Keratinocyte (primary cell): ENCODE measurements at regions not wholly inside any gene's neighbourhood (a gene's known extent, or its start where the extent isn't known, plus 50 kb on each side); places are given as distances from the start of the nearest gene placed in this dataset.

ENCODE experiments used
- DNase-seq: peaks from one replicate; pipeline ENCODE4 v3.0.0-alpha.2; 2011; ENCODE audit warnings: low read depth, missing footprints, low spot score
- FAIRE-seq: peaks from 2 replicates; lab custom pipeline; 2011; peaks lifted over from hg19 to GRCh38; lab: Jason Lieb, UNC
- H2AFZ ChIP-seq: 2 replicates; pipeline ENCODE4 v1.6.0; 2012; ENCODE audit warnings: low read length, control low read depth, inconsistent platforms; ENCODE audit not compliant: control insufficient read depth
- H3K27ac ChIP-seq: 2 replicates; pipeline ENCODE4 v1.5.1; 2011; ENCODE audit warnings: low read length; ENCODE audit not compliant: control insufficient read depth, insufficient read depth
- H3K27me3 ChIP-seq: 3 replicates; pipeline ENCODE4 v1.6.0; 2011; ENCODE audit warnings: low read length; ENCODE audit not compliant: control insufficient read depth, insufficient read depth; ENCODE audit errors: extremely low read depth
- H3K36me3 ChIP-seq, 2 experiments: 2 replicates in 1 of 2; 3 replicates in 1 of 2; pipeline ENCODE4 v1.5.1; 2011; ENCODE audit warnings: low read length in 2 of 2, mild to moderate bottlenecking in 1 of 2; ENCODE audit not compliant: control insufficient read depth in 2 of 2, insufficient read depth in 2 of 2; ENCODE audit errors: extremely low read depth in 1 of 2
- H3K4me1 ChIP-seq: 3 replicates; pipeline ENCODE4 v1.5.1; 2011; ENCODE audit warnings: low read length; ENCODE audit not compliant: control insufficient read depth, insufficient read depth; ENCODE audit errors: extremely low read depth
- H3K4me2 ChIP-seq: 3 replicates; pipeline ENCODE4 v1.6.0; 2011; ENCODE audit warnings: low read depth, low read length; ENCODE audit not compliant: control insufficient read depth, insufficient read depth; ENCODE audit errors: extremely low read depth
- H3K4me3 ChIP-seq, 3 experiments: fragments of 200-600 bp in 1 of 3; sonication (generic) in 1 of 3; 2 replicates in 2 of 3; 3 replicates in 1 of 3; pipeline ENCODE4 v1.5.1; 2011 to 2016; ENCODE audit warnings: low read length in 3 of 3, mild to moderate bottlenecking in 3 of 3, control low read depth in 2 of 3, inconsistent platforms in 1 of 3, low read depth in 1 of 3, mixed read lengths in 1 of 3, mixed run types in 1 of 3, moderate library complexity in 1 of 3; ENCODE audit not compliant: control insufficient read depth in 2 of 3, insufficient read depth in 2 of 3; ENCODE audit errors: extremely low read depth in 1 of 3
- H3K79me2 ChIP-seq: 2 replicates; pipeline ENCODE4 v1.6.0; 2012; ENCODE audit warnings: low read length; ENCODE audit not compliant: control insufficient read depth, insufficient read depth
- H3K9ac ChIP-seq: 3 replicates; pipeline ENCODE4 v1.6.0; 2011; ENCODE audit warnings: low read length; ENCODE audit not compliant: control insufficient read depth, insufficient read depth; ENCODE audit errors: extremely low read depth
- H3K9me1 ChIP-seq: 3 replicates; pipeline ENCODE4 v1.6.0; 2011; ENCODE audit warnings: low read length; ENCODE audit not compliant: control insufficient read depth, insufficient read depth; ENCODE audit errors: extremely low read depth
- H3K9me3 ChIP-seq: 2 replicates; pipeline ENCODE4 v1.5.1; 2012; ENCODE audit warnings: low read depth, low read length; ENCODE audit not compliant: control insufficient read depth
- H4K20me1 ChIP-seq: 3 replicates; pipeline ENCODE4 v1.6.0; 2011; ENCODE audit warnings: low read length; ENCODE audit not compliant: control insufficient read depth, insufficient read depth; ENCODE audit errors: extremely low read depth
- EZH2 ChIP-seq: IDR thresholded peaks from one replicate; pipeline ENCODE4 v1.6.1; 2012; ENCODE audit warnings: inconsistent platforms, mild to moderate bottlenecking, low read length, moderate library complexity
- dilution Hi-C: fragments of 300-500 bp; cut with MboI; formaldehyde crosslinking; loops from one replicate; pipeline ENCODE4 v1.7.0; 2020; ENCODE audit warnings: low sequenced_read_pairs; ENCODE audit not compliant: extremely low pct_ligation_motif_present
- TF ChIP-seq, protein P1 (sequence below), 3 experiments: IDR thresholded peaks in 1 of 3; conservative IDR thresholded peaks in 1 of 3; optimal IDR thresholded peaks in 1 of 3; 2 replicates in 2 of 3; 3 replicates in 1 of 3; pipeline versions ENCODE3 to v1.5.1; 2011; ENCODE audit warnings: low read length in 3 of 3, mild to moderate bottlenecking in 3 of 3, moderate library complexity in 2 of 3, control low read depth in 1 of 3, inconsistent platforms in 1 of 3; ENCODE audit not compliant: insufficient read depth in 2 of 3; ENCODE audit errors: extremely low read depth in 1 of 3

DNA sequence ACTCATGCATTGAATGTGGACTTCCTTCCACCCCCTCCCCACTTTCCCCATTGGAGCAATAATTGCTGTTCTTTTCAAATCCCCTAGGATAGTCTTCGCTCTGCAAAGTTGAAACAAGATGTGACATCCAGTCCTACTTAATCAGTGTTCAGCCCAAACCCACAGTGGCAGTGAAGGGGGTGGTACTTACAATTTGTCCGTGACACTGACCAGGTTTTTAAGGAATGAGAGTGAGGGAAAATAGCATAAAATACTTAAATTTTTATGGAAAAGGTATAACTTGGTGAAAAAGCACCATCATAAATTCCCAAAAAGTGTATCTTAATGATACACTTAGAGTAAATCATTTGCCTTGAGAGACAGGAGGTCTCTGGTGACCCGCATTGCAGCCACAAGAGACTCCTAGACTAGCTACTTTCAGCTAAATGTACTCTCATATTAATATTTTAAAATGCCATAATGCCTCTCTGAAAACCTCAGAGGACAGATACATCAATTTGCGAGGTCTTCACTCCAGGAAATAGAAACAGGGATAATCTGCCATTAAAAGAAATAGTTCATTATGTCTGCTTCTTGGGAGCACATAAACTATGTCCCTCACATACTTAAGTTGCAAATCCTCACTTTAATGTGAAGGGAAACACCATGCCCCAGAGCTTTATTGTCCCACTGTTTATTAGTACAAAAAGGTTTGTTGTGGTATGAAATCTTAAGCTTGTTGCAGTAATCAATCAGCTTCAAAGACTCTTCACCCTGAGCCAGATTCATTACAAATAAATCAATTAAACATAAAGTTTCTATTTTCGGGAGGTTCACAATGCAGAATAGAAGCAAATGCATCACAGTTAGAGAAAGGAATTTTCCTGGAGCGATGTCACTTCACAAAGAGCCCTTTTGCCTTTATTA is 343.6 kb upstream of the ISL1 start:
- no peak for DNase-seq
- H3K9ac ChIP-seq, result no peak overlapping the region
- H4K20me1 ChIP-seq, result no peaks in the 10 kb centered on the region
- TF ChIP-seq EZH2, result no peak
- TF ChIP-seq, protein P1, sequence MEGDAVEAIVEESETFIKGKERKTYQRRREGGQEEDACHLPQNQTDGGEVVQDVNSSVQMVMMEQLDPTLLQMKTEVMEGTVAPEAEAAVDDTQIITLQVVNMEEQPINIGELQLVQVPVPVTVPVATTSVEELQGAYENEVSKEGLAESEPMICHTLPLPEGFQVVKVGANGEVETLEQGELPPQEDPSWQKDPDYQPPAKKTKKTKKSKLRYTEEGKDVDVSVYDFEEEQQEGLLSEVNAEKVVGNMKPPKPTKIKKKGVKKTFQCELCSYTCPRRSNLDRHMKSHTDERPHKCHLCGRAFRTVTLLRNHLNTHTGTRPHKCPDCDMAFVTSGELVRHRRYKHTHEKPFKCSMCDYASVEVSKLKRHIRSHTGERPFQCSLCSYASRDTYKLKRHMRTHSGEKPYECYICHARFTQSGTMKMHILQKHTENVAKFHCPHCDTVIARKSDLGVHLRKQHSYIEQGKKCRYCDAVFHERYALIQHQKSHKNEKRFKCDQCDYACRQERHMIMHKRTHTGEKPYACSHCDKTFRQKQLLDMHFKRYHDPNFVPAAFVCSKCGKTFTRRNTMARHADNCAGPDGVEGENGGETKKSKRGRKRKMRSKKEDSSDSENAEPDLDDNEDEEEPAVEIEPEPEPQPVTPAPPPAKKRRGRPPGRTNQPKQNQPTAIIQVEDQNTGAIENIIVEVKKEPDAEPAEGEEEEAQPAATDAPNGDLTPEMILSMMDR (optimal IDR thresholded peaks at IDR 0.05 in 1 of 3, IDR thresholded peaks at IDR 0.05 in 1 of 3, conservative IDR thresholded peaks at IDR 0.05 in 1 of 3; ENCODE audit: extremely low read depth in 1 of 3, insufficient read depth in 2 of 3, low read length in 3 of 3), result no peak
- no peak for FAIRE-seq
- H3K4me2 ChIP-seq, result no peak overlapping the region
- no peaks in the 10 kb centered on the region for H3K27me3 ChIP-seq
- no peak overlapping the region for H3K27ac ChIP-seq
- H3K4me3 ChIP-seq, result no peak overlapping the region
- H3K9me1 ChIP-seq, result no peaks in the 10 kb centered on the region
- no peaks in the 10 kb centered on the region for H3K79me2 ChIP-seq
- H2AFZ ChIP-seq, result no peak overlapping the region
- peaks cover 2% of the 10 kb centered on the region for H3K4me1 ChIP-seq
- no peaks in the 10 kb centered on the region for H3K9me3 ChIP-seq
- no peaks in the 10 kb centered on the region for H3K36me3 ChIP-seq
- dilution Hi-C loops, result no loop called here

DNA sequence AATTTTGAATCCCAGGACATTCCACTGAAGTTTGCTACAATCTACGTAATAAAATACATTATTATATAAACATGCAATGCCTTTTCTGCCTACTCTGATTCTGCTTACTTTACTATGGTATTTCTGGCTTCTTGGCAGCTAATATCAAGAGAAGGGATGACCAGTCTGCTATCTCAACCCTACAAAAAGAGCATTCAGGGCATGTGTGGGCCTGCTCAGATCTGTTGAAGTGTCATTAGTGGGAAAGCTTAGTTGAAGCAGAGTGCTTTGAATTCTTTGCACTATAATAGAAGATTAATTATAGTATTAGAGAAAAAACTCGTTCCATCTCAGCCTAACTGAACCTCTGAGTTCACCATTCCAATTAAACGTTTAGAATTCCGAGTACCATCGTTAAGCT is 339.5 kb upstream of the ISL1 start:
- no peak for DNase-seq
- no peaks in the 10 kb centered on the region for H4K20me1 ChIP-seq

More for the DNA sequence above, 339.5 kb upstream of the ISL1 start:
- no peaks in the 10 kb centered on the region for H3K27me3 ChIP-seq
- no peaks in the 10 kb centered on the region for H3K9me3 ChIP-seq
- H3K9ac ChIP-seq, result no peak overlapping the region
- no peak overlapping the region for H3K4me2 ChIP-seq
- no peak overlapping the region for H2AFZ ChIP-seq
- no peak overlapping the region for H3K27ac ChIP-seq
- H3K36me3 ChIP-seq, result no peaks in the 10 kb centered on the region
- dilution Hi-C loops, result no loop called here
- H3K4me3 ChIP-seq, result no peak overlapping the region
- FAIRE-seq, result no peak
- no peaks in the 10 kb centered on the region for H3K79me2 ChIP-seq
- H3K9me1 ChIP-seq, result no peaks in the 10 kb centered on the region
- peaks cover 2% of the 10 kb centered on the region for H3K4me1 ChIP-seq
- no peak for TF ChIP-seq EZH2
- TF ChIP-seq, protein P1 (optimal IDR thresholded peaks at IDR 0.05 in 1 of 3, IDR thresholded peaks at IDR 0.05 in 1 of 3, conservative IDR thresholded peaks at IDR 0.05 in 1 of 3; ENCODE audit: extremely low read depth in 1 of 3, insufficient read depth in 2 of 3, low read length in 3 of 3), result no peak
